AG10803 (cell line): ENCODE measurements at regions not wholly inside any gene's neighbourhood (a gene's known extent, or its start where the extent isn't known, plus 50 kb on each side); places are given as distances from the start of the nearest gene placed in this dataset.

Source experiments
- DNase-seq: peaks from one replicate; pipeline ENCODE4 v3.0.0; 2010; ENCODE audit warnings: low read depth
- H3K4me3 ChIP-seq: 2 replicates; pipeline ENCODE4 v1.5.1; 2011; ENCODE audit warnings: mild to moderate bottlenecking, low read length, control low read depth
- TF ChIP-seq, protein P1 (sequence below): conservative IDR thresholded peaks from 2 replicates; pipeline ENCODE4 v1.5.1; 2011; ENCODE audit warnings: mild to moderate bottlenecking, low read length, control low read depth, inconsistent platforms

DNA sequence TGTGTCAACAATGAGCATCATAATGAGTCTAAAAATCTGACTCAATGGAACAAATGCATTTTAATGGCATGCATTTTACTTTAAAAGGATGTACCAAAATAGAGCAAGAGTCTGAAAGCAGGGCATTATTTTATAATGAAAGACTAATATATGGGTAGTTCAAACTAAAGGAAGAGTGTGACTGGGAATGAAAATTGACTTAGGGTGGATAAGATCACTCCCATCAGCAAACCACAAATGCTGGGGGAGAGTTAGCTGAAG, 114.7 kb downstream of the SOX4 start:
- DNase-seq = no peak
- TF ChIP-seq, protein P1, sequence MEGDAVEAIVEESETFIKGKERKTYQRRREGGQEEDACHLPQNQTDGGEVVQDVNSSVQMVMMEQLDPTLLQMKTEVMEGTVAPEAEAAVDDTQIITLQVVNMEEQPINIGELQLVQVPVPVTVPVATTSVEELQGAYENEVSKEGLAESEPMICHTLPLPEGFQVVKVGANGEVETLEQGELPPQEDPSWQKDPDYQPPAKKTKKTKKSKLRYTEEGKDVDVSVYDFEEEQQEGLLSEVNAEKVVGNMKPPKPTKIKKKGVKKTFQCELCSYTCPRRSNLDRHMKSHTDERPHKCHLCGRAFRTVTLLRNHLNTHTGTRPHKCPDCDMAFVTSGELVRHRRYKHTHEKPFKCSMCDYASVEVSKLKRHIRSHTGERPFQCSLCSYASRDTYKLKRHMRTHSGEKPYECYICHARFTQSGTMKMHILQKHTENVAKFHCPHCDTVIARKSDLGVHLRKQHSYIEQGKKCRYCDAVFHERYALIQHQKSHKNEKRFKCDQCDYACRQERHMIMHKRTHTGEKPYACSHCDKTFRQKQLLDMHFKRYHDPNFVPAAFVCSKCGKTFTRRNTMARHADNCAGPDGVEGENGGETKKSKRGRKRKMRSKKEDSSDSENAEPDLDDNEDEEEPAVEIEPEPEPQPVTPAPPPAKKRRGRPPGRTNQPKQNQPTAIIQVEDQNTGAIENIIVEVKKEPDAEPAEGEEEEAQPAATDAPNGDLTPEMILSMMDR = no peak
- H3K4me3 ChIP-seq = no peak overlapping the region

DNA sequence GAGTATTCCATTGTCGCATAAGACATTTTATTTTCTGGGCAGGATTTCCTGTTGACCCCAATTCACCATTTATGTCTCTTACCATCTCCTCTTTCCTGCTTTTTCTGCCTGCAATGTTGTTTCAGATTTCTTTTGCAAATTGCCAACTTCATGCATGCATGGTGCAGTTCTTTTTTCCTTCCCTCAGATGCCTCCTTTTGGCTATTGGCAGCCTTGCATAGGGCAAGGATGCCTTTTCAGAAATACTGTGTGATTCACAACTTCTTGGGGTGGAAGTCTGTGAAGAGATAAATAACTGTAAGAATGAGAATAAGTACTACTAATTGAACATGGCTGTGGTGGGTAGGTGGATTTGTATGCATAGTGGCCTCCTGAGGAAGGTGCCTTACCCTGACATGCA, 116.7 kb downstream of the SOX4 start:
- no peak overlapping the region for H3K4me3 ChIP-seq
- TF ChIP-seq, protein P1 = no peak
- DNase-seq = no peak

DNA sequence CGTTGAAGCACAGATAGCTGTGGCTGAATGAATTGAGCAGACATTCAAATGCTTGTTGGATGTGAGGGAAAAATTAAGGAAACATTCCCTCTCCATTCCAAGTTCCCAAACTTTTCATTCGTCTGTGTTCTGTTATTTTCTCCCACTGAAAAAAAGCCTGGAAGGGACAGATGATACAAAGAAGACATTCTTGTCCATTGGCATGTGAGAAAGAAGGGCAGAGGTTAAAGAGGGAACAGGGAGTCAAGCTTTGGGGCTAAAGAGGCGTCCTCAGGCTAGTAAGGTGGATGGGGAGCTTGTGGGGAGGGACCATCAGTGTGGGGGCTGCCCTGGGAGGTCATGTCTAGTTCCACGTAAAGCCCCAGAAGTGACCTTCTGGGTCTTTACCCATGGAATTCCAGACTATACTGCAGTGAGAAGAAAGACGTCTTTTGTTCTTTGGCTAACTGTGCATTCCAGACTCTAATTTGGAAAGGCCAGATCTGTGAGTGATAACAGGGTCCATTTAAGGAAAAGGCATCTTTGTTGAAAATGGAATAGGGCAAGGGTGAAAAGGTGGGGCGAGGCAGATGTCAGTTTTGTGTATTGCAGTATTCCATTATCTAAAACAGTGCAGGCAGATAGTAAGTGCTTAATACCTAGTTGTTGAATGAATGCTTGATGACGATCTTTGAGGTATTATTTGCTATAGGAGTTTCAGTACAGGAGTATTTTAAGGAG, 117.5 kb downstream of the SOX4 start:
- TF ChIP-seq, protein P1 = no peak
- no peak for DNase-seq
- H3K4me3 ChIP-seq = no peak overlapping the region

DNA sequence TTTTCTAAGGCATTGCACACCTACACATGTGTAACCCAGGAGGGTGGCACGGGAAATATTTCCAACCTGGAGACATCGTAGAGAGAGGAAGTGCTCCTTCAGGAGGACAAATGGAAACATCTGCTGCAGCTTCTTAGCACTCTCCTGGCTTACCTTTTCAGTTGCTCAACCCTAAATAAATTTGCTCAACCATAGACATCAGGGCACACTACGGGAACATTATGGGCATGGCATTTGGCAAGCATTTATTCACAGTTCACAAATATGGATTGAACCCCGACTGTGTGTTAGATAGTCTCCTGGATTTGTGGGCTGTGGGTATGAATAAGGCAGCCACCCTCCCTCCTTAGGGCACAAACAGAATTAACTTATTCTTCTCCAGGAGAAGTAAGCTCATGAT, 118.7 kb downstream of the SOX4 start:
- DNase-seq = no peak
- TF ChIP-seq, protein P1 = no peak

DNA sequence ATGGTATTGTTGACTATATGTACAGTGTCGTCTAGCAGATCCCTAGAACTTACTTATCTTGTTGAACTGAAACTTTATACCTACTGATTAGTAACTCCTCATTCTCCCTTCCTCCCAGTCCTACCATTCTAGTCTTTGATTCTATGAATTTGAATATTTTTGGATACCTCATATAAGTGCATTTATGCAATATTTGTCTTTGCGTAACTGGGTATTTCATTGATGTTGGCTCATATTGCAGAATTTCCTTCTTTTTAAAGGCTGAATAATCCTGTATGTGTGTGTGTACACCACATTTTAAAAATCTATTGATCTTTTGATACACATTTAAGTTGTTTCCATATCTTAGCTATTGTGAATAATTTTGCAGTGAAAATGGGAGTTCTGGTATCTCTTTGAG, 119.9 kb downstream of the SOX4 start:
- no peak for DNase-seq
- TF ChIP-seq, protein P1 = no peak
- no peak overlapping the region for H3K4me3 ChIP-seq

More for the DNA sequence above, 118.7 kb downstream of the SOX4 start:
- no peak overlapping the region for H3K4me3 ChIP-seq

DNA sequence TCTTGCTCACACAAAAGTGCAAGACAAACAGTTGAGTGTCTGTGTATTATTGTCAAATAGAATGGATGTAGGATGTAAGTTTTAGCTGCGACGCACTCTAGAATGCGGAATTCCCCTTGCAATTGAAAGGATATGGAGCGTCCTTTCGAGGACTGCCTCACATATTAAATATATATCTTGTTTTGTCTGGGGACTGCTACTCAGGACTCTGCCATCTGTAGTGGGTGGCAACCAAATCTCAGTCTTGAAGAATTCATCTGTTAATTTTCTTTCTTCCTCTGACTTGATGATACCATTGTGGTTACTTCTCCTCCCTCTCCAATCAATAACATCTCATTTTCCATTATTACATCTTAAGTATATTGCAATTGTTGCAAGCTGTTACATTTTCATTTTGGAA, 121.6 kb downstream of the SOX4 start:
- no peak overlapping the region for H3K4me3 ChIP-seq
- TF ChIP-seq, protein P1 = no peak
- no peak for DNase-seq

DNA sequence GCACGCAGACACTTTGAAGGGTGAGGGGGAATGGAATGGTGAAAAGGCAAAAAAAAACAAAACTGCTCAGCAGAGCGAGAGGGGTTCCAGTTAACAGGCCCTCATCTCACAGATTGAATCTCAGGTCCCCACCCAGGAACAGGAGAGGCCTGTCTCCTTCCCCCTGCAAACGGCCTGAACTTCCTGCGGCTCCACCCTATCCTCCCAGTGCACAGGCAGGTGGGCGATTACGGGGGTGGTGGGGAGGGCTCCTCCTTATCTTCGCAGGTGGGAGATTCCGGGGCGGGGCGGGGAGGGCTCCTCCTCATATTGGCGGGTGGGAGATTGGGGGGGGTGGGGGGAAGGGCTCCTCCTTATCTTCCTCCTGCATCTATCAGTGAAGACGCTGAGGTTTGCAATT, 129.0 kb downstream of the SOX4 start:
- no peak overlapping the region for H3K4me3 ChIP-seq
- TF ChIP-seq, protein P1 = no peak
- no peak for DNase-seq
